Fibroblast of gingiva (primary cell): ENCODE measurements at regions not wholly inside any gene's neighbourhood (a gene's known extent, or its start where the extent isn't known, plus 50 kb on each side); places are given as distances from the start of the nearest gene placed in this dataset.

Source experiments
- DNase-seq: peaks from one replicate; pipeline ENCODE4 v3.0.0-alpha.2; 2011; ENCODE audit warnings: low read depth

DNA sequence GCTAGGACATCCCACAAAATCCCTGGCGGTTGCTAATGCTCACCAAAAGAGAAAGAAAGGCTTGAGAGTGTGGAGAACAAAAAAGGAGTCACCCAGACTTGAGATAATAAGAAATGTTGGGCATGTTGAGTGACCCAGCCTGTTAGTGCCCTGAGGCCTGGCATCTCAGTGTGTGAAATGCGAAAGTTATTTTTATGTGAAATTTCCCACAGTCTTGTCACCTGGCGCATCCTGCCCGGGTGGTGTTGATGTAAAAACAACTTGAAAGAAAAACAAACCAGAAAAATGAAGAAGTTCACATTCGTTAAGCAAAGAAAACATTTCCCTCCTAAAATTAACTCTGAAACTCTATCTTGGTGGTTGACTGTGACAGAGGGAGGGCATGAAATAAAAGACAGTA lies 495.2 kb downstream of the MID1IP1 start:
- no peak for DNase-seq

DNA sequence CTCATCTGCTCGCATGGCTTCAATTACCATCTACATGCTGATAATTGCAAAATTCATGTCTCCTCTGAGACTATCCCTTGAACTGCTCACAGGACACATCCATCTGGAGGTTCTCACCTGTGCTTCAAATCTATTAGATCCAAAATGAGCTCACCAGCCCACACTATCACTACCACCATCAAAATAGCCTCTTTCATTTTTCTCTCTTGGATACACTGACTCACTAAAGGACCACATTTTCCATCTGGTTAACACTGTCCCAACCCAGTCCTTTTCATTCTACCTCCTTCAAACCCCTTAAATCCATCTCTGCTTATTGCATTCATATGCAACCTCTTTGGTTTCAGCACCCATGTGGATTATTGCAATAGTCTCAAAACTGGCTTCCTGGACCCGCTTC lies 497.6 kb downstream of the MID1IP1 start:
- no peak for DNase-seq

- DNase-seq: no peak
Measured at GRCh38 chrX:39299615-39300014, 498.4 kb downstream of the MID1IP1 start.

DNA sequence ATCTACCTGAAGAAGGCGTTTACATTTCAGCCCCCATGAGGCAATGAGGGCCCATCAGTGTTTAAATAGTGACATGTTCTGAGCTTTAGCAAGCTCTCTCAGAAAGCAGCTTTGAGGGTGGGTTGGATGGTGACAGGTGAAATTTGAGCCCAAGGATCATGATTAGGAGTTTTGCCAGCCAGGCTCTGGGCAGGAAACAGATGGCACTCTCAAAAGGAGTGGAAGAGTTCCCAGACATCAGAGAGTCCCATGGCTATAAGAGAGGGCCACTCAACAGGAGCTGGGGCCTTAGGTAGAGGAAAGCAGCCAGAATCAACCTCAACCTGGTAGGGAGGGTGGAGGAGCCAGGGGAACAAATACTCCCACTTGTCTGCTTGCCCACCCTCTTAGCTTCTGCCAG lies 499.8 kb downstream of the MID1IP1 start:
- DNase-seq: no peak

DNA sequence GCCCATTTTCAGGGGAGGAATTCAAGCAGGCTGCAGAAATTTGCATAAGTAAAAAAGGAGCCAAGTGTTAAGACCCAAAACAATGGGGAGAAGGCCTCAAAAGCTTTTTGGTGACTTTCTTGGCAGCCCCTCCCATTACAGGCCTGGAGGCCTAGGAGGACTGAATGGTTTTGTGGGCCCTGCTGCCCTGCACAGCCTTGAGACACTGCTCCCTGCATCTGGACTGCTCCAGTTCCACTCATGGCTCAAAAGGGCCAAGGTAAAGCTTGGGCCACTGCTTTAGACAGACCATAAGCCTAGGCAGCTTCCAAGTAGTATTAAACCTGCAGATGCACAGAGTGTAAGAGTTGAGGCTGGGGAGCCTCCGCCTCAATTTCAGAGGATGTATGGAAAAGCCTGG lies 501.6 kb downstream of the MID1IP1 start:
- DNase-seq: no peak

DNA sequence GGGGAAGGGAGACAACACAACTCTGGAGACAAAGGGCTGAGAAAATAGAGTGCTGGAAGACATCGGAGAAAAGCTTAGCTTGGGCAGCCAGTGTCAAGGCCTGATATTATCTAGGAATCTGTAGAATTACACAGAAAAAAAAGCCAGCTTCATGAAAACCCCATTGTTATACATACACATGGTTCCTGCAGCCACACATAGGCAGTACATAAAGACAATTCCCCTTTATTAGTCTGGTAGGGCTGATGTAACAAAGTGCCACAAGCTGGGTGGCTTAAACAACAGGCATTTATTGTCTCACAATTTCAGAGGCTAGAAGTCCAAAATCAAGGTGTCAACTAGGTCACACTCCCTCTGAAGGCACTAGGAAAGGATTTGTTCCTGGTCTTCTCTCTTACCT lies 503.5 kb downstream of the MID1IP1 start:
- no peak for DNase-seq

GRCh38 chrX:39307488-39307887 lies 506.2 kb downstream of the MID1IP1 start:
- DNase-seq: no peak

DNA sequence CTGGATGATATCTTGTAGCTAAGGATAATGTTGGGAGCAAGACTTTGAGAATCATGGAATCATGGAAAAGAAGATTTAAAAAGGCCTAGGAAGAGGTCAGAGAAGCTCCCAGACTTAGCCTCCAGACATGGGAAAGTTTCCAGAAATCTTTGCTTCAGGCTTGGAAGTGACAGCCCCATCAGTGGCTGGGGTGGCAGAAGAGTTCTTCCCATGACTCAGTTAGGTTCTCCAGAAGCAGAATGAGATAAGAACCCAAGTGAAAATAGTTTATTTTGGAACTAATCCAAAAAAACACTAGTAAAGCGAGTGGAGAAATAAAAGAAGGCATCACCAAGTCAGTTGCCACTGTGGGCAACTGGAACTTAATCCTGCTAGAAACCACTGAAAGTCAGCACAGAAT lies 506.9 kb downstream of the MID1IP1 start:
- no peak for DNase-seq

DNA sequence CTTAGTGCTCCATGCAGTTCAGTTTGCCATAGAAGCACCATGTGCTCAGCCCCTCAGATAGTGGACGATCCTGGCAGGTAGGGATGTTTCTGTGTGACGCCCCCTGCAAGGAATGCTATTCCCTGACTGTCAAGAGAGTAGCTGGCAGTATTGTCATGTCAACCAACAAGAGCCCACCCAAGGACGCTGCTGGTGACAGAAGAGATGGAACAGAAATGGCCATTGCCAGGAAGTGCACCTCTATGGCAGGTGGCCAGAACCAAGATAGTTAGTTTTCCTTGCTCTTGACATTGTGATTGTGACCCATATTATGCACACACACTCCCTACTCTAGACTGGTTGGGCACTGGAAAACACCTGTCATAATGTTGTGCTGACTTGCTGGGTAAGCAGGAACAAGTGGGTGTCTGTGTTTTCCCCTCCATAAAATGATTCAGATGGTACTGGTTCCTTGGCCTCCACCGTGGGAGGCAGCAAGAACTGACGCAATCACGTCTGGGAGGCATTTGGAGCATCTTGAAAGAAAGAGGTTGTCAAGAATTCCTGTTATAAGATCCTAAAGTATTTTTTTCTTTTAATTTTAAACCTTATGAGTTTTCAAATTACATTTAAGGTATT lies 507.9 kb downstream of the MID1IP1 start:
- no peak for DNase-seq

DNA sequence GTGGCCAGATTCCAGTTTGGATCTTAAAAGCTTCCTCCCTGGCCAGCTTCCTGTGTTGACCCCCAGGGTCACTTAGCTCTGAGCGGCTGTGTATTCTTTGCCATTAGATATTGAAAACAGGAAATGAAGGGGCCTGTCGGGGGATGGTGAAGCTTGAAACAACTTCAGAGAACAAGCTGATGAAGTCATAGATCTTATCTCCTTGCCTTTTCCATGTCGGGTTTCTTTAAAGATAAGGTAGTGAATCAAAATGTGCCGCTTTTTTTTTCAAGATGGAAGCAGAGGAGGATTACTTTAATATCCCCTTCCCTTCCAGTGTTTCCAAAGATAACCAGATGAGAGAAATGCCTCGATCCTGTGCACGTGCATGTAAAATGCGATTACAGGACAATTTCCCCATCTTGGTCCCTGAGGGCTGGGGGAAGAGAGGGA lies 508.5 kb downstream of the MID1IP1 start:
- no peak for DNase-seq

DNA sequence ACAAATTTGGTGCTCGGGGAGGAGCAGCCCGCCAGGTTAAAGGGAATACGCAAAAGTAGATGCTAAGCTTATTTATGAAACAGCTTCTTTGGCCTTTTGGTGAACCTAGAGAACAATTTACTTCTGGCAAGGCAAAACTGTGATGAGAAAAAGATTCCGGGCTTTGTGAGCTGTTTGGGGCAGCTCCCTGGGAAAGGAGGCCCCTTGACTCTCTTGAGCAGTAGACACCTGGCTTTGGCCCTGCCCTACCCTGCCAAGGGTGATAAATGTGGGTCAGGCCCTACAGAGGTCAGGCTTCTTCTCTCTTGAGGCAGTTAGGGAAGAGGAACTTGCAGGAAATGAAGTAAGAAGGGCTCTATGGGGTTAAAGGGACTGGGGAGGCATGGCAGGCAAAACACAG lies 509.6 kb downstream of the MID1IP1 start:
- no peak for DNase-seq

GRCh38 chrX:39311646-39312045 lies 510.4 kb downstream of the MID1IP1 start:
- DNase-seq: no peak

GRCh38 chrX:39313146-39313545 lies 511.9 kb downstream of the MID1IP1 start:
- DNase-seq: no peak

DNA sequence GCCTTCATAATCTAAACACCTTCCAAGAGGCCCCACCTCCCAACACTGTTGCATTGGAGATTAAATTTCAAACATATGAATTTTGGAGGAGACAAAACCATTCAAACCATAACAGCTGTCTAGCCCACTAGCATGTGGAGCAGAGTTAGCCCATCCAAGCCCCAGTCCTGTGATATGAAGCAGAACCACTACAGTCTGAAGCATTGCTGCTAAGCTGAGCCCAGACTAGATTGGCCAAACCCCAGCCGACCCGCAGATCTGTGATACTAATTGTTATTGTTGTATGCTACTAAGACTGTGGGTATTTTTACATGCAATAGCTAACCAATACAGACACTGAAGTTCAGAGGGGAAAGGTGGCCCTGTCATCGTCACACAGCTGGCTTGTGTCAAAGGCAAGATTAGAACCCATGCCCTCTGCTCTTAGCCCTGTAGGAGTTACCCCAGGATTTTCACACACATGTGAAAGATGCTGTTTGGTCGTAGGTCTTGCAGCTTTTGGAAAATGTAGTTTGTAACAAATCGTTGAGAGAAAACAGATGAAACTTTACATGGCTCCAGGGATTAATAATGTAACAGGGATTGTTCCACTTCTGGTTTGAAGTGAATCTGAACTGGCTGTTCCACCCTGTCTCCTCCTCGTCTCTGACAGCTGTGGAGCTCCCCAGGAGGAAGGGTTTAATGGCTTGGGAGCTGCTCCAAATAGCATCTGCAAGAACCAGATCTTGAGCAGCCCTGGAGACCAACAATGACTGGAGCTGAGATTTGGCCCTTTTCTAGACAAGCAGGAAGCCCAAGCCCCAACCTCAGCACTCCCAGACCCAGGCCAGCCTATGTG lies 517.5 kb downstream of the MID1IP1 start:
- DNase-seq: no peak

GRCh38 chrX:39320165-39320564 lies 518.9 kb downstream of the MID1IP1 start:
- no peak for DNase-seq

DNA sequence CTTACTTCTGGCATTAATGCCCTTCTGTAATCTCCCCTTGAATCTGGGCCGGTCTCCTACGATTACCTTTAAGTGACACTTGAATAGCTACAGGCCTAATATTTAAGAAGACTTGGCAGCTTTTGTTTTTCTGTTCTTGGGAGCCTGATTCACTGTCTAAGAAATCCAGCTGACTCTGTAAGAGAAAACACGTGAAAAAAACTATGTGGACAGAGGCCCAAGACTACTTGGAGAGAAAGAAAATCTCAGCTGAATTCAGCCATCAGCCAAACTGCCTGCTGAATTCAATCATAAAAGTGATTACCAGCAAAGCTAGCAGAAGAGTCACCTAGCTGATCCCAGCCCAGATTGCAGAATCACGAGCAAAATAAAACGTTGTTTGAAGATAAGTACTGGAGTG lies 521.2 kb downstream of the MID1IP1 start:
- no peak for DNase-seq

DNA sequence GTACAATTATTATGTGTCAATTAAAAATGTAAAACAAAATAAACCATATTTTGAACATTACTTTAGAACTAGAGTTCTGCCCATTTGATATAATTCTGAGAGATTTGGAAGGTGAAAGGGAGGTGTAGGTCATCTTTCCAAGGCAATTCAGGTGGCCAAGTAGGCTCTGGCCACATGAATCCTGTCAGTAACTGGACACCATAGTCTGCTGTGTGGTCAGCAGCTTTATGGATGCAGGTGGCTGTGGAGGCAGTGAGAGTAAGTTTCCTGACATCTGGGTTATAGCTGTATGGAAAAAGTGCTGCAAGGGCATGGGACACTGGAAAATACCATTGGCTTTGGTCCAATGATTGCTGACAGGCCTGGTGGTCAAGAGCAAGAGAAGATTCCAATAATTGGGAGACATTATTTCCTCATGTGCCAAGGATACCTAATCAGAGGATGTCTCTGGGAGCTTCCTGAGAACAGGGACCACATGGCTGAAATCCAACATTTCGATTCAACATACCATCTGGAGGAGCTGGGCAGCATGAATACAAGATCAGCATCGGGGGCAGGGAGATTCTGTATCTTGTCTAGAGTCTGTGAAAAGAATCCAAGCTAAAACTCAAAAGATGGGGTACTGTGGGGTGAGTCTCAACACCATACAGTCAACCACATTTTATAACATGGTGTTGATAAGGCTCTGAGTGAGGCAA lies 523.1 kb downstream of the MID1IP1 start:
- no peak for DNase-seq

DNA sequence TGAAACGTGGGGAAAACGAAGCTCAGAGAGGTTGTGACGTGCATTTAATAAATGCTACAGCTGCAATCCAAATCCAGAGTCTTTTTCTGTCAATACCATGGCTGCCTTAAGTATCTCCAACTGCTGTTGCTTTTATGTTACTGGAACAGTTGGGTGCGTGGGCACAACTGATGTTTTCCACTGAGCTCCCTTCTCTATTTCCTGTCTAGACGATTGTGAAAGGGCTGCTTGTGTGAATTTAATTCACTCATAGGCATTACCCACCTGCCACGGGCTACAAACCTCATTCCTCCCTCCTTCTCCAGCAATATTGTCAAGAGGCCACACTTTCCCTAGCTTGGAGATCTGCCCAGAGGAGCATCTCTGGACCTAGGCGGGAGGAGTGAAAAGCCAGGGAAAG lies 526.0 kb downstream of the MID1IP1 start:
- DNase-seq: no peak

DNA sequence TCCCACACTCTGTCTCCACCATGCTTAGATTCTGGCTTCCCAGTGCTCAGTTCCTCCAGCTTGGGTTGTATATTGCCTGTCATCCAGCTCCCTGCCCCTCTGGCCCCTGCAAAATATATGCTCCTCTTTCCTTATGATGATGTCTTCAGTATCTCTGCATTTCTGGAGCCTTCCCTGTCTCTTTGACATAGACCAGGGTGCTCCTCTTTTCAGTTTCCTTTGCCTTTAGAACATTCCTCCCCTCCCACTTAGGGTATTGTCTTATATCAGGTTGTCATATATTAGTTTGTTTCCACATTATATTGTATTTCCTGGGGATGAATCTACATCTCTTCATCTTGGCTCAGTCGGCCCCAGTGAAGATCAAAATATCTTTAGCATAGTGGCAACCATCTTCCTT lies 526.4 kb downstream of the MID1IP1 start:
- no peak for DNase-seq

- no peak for DNase-seq
Measured at GRCh38 chrX:39328661-39329060, 527.4 kb downstream of the MID1IP1 start.

- DNase-seq: no peak
Measured at GRCh38 chrX:39331082-39331704, 529.9 kb downstream of the MID1IP1 start.

GRCh38 chrX:39333451-39333850 lies 532.2 kb downstream of the MID1IP1 start:
- DNase-seq: no peak
